Muscle layer of colon (tissue), 2 donors: ENCODE measurements at regions not wholly inside any gene's neighbourhood (a gene's known extent, or its start where the extent isn't known, plus 50 kb on each side); places are given as distances from the start of the nearest gene placed in this dataset.

ENCODE experiments used
- H3K27ac ChIP-seq: one replicate; pipeline ENCODE4 v1.7.0; 2013; ENCODE audit warnings: low read depth, mild to moderate bottlenecking, low read length, moderate library complexity
- H3K27me3 ChIP-seq, 2 donors: one replicate each; pipeline ENCODE4 v1.7.0; 2013; ENCODE audit warnings: low read length in 2 of 2, mild to moderate bottlenecking in 2 of 2; ENCODE audit not compliant: insufficient read depth in 2 of 2, control insufficient read depth in 1 of 2
- H3K36me3 ChIP-seq: one replicate; pipeline ENCODE4 v1.7.0; 2013; ENCODE audit warnings: mild to moderate bottlenecking, low read length; ENCODE audit not compliant: insufficient read depth
- H3K4me1 ChIP-seq: one replicate; pipeline ENCODE4 v1.7.0; 2013; ENCODE audit warnings: mild to moderate bottlenecking, low read length; ENCODE audit not compliant: insufficient read depth
- H3K4me3 ChIP-seq, 2 donors: one replicate each; pipeline ENCODE4 v1.7.0; 2013; ENCODE audit warnings: low read length in 2 of 2, low read depth in 1 of 2, mild to moderate bottlenecking in 1 of 2, moderate library complexity in 1 of 2
- H3K9ac ChIP-seq: one replicate; pipeline ENCODE4 v1.7.0; 2013; ENCODE audit warnings: low read length
- H3K9me3 ChIP-seq: one replicate; pipeline ENCODE4 v1.7.0; 2013; ENCODE audit warnings: mild to moderate bottlenecking, low read length
- donor health status: abdominal sarcoma.
- donor health status: Adenocarcinoma of cecum.

DNA sequence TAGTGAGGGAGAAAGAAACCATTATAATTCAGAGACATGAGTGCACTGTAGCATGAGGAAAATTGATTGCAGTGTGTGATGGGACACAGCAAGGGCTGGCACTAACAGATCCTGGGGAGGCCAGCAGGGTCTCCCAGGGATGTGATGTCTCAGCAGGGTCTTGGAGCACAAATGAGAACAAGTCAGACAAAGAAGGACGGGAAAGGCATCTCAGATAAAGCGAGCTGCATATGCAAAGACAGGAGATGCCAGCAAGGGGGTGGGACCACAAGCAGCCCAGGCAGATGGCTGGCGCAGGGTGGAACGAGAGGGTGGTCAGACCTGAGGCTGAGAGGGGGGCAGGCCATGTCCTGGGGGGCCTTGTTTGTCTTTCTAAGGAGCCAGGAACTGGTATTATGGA is 102.6 kb upstream of the DLX2 start:
- Histone ChIP-seq H3K9me3 (no peaks in the 10 kb centered on the region), H3K4me3 (no peak overlapping the region), H3K36me3 (no peaks in the 10 kb centered on the region), H3K4me1 (no peaks in the 10 kb centered on the region), H3K27ac (no peak overlapping the region), H3K27me3 (no peaks in the 10 kb centered on the region), H3K9ac (no peak overlapping the region)

- no peaks in the 10 kb centered on the region for H3K4me1 ChIP-seq
- H3K27me3 ChIP-seq: no peaks in the 10 kb centered on the region
- no peak overlapping the region for H3K27ac ChIP-seq
- no peaks in the 10 kb centered on the region for H3K36me3 ChIP-seq
- no peak overlapping the region for H3K9ac ChIP-seq
- H3K9me3 ChIP-seq: no peaks in the 10 kb centered on the region
- no peak overlapping the region for H3K4me3 ChIP-seq
Measured at GRCh38 chr2:172207911-172208310, 105.2 kb upstream of the DLX2 start.

GRCh38 chr2:172208791-172209325 is 106.2 kb upstream of the DLX2 start:
- H3K27me3 ChIP-seq: no peaks in the 10 kb centered on the region
- no peak overlapping the region for H3K27ac ChIP-seq

DNA sequence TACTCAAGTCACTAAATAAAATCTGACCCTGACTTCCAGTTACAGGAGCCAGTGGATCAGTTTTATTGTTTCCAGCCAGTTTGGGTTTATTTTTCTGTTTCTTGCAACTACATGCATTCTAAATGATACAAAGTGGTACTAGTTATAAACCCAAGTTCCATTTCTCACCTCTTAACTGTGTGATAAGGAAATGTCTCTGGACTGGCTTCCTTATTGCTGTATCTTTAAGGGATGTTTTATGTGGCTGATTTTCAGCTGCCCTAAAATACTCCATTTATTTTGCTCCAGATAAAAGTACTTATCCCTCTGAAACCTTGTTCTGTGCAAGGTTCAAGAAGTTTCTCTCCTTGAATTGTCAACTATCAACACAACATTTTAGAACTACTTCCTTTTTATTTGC is 107.9 kb upstream of the DLX2 start:
- H3K9me3 ChIP-seq: no peaks in the 10 kb centered on the region
- no peak overlapping the region for H3K27ac ChIP-seq
- H3K4me3 ChIP-seq: no peak overlapping the region
- H3K4me1 ChIP-seq: no peaks in the 10 kb centered on the region
- H3K27me3 ChIP-seq: no peaks in the 10 kb centered on the region
- no peaks in the 10 kb centered on the region for H3K36me3 ChIP-seq
- no peak overlapping the region for H3K9ac ChIP-seq

More at GRCh38 chr2:172208791-172209325, 106.2 kb upstream of the DLX2 start:
- no peak overlapping the region for H3K4me3 ChIP-seq
- H3K9ac ChIP-seq: no peak overlapping the region
- H3K4me1 ChIP-seq: no peaks in the 10 kb centered on the region
- H3K36me3 ChIP-seq: no peaks in the 10 kb centered on the region
- no peaks in the 10 kb centered on the region for H3K9me3 ChIP-seq

- Histone ChIP-seq H3K36me3 (no peaks in the 10 kb centered on the region), H3K4me3 (no peak overlapping the region), H3K9me3 (no peaks in the 10 kb centered on the region), H3K27me3 (no peaks in the 10 kb centered on the region), H3K4me1 (no peaks in the 10 kb centered on the region), H3K9ac (no peak overlapping the region), H3K27ac (no peak overlapping the region)
Measured at GRCh38 chr2:172211512-172211911, 108.8 kb upstream of the DLX2 start.

DNA sequence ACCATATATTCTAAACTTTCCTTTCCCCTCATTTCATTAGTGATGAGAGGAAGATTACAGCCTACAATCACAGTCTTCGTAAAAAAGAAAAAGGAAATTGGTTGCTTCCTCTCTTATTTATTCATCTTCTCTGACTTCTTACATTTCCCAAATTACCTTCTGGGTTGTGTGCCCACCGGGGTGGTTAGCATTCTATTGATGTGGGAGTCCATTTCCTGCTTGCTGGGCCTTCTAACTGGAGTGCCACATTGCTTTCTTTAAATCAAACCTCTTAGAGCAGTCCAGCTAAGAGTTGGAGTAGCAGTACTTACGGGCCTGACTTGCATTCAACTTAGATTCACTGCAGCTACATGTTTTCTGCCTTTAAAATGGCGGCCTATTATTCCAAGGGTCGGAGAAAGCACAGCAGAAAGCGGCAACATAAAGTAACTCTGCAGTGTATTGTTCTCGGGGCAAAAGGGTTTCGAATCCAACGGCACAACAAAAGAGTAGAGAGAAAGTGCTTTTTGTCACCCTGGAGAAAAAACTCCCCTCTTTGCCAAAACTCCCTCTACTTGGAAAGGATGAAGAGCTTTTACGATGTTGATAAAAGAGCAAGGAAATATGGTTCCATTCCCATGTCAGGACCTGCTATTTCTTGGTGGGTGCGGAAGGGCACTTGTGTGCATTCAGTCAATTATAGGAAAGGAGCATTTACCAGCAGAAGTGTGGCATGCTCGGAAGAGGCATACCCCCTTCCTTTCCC is 110.6 kb upstream of the DLX2 start:
- Histone ChIP-seq H3K36me3 (no peaks in the 10 kb centered on the region), H3K9me3 (no peaks in the 10 kb centered on the region), H3K27me3 (no peaks in the 10 kb centered on the region), H3K9ac (no peak overlapping the region), H3K4me1 (no peaks in the 10 kb centered on the region), H3K27ac (no peak overlapping the region), H3K4me3 (no peak overlapping the region)

DNA sequence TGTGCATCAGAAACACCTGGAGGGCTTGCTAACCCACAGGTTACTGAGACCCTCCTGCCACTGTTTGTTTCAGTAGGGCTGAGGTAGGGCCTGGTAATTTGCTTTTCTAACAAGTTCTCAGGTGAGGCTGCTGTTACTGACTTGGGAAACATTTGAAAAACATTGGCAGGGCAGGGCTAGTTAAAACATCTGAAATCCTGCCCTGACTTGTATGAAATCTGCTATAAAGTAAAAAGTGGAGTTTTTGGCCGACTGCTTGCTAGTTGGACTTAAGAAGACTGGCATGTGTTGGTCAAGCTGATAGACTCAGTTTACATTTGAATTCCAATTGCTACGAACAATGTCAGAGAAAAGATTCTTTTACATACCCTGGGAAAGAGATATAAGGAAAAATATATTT is 111.6 kb upstream of the DLX2 start:
- H3K27me3 ChIP-seq: no peaks in the 10 kb centered on the region
- H3K36me3 ChIP-seq: no peaks in the 10 kb centered on the region
- H3K27ac ChIP-seq: no peak overlapping the region
- no peaks in the 10 kb centered on the region for H3K4me1 ChIP-seq
- no peaks in the 10 kb centered on the region for H3K9me3 ChIP-seq
- H3K4me3 ChIP-seq: no peak overlapping the region
- no peak overlapping the region for H3K9ac ChIP-seq

- H3K4me1 ChIP-seq: no peaks in the 10 kb centered on the region
- H3K4me3 ChIP-seq: no peak overlapping the region
- H3K27me3 ChIP-seq: no peaks in the 10 kb centered on the region
- no peak overlapping the region for H3K27ac ChIP-seq
- no peak overlapping the region for H3K9ac ChIP-seq
- no peaks in the 10 kb centered on the region for H3K36me3 ChIP-seq
- no peaks in the 10 kb centered on the region for H3K9me3 ChIP-seq
Measured at GRCh38 chr2:172215172-172215935, 112.7 kb upstream of the DLX2 start.

GRCh38 chr2:172215936-172216335 is 113.2 kb upstream of the DLX2 start:
- Histone ChIP-seq H3K9ac (no peak overlapping the region), H3K4me1 (no peaks in the 10 kb centered on the region), H3K4me3 (no peak overlapping the region), H3K27me3 (no peaks in the 10 kb centered on the region), H3K36me3 (no peaks in the 10 kb centered on the region), H3K27ac (no peak overlapping the region), H3K9me3 (no peaks in the 10 kb centered on the region)

DNA sequence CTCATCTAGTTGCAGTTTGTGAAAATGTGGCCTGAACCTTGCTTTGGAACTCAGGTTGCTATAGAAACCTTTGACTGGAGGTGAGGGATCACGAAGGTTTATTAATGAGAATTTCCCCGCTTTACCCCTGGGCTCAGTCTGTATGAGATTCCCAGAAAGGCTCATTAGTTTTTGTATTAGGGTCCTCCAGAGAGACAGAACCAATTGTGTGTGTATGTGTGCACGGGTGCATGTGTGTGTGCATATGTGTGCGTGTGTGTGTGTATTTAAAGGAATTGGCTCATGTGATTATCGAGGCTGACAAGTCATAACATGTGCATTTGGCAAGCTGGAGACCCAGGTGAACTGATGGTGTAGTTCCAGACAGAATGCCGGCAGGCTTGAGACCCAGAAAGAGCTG is 113.8 kb upstream of the DLX2 start:
- Histone ChIP-seq H3K36me3 (no peaks in the 10 kb centered on the region), H3K4me3 (no peak overlapping the region), H3K9me3 (no peaks in the 10 kb centered on the region), H3K27ac (no peak overlapping the region), H3K9ac (no peak overlapping the region), H3K27me3 (no peaks in the 10 kb centered on the region), H3K4me1 (no peaks in the 10 kb centered on the region)

DNA sequence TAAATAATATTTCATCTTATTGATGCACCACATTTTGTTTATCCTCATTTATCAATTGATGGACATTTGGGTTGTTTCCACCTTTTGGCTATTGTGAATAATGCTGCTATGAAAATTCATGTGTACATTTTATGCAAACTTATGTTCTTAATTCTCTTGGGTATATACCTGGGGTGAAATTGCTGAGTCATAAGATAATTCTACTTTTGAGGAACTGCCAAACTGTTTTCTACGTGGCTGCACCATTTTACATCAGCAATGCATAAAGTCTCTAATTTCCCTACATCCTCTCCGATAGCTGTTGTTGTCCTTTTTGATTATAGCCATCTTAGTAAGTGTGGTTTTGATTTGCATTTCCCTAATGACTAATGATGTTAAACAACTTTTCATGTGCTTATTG is 116.5 kb upstream of the DLX2 start:
- no peaks in the 10 kb centered on the region for H3K9me3 ChIP-seq
- no peak overlapping the region for H3K27ac ChIP-seq
- H3K27me3 ChIP-seq: no peaks in the 10 kb centered on the region
- no peak overlapping the region for H3K9ac ChIP-seq
- no peaks in the 10 kb centered on the region for H3K36me3 ChIP-seq
- H3K4me1 ChIP-seq: no peaks in the 10 kb centered on the region
- H3K4me3 ChIP-seq: no peak overlapping the region
